NCI-H1930 (cell line): ENCODE measurements at regions not wholly inside any gene's neighbourhood (a gene's known extent, or its start where the extent isn't known, plus 50 kb on each side); places are given as distances from the start of the nearest gene placed in this dataset.
"Not testable (repeated sequence)": the region's sequence is repeated elsewhere in the genome, so short reads cannot be mapped to it uniquely, and the experiment has no call there.

Experiments
- DNase-seq, 2 experiments: peaks; one replicate each; lab custom pipeline; 2025; lab: John Stamatoyannopoulos, UW

GRCh38 chr5:109630093-109630492 is 59.6 kb upstream of the MAN2A1 start:
- DNase-seq = no peak

GRCh38 chr5:109628591-109628990 is 61.1 kb upstream of the MAN2A1 start:
- no peak for DNase-seq

GRCh38 chr5:109621266-109621665 is 68.5 kb upstream of the MAN2A1 start:
- not testable (repeated sequence) for DNase-seq

GRCh38 chr5:109620651-109621050 is 69.1 kb upstream of the MAN2A1 start:
- DNase-seq = no peak

- DNase-seq = no peak
These were observed 70.1 kb upstream of the MAN2A1 start for GRCh38 chr5:109619606-109620005.

GRCh38 chr5:109619021-109619460 is 70.7 kb upstream of the MAN2A1 start:
- DNase-seq = no peak

- no peak for DNase-seq
These were observed 74.7 kb upstream of the MAN2A1 start for GRCh38 chr5:109614981-109615380.

GRCh38 chr5:109614301-109614700 is 75.4 kb upstream of the MAN2A1 start:
- DNase-seq = no peak

GRCh38 chr5:109612278-109612905 is 77.3 kb upstream of the MAN2A1 start:
- DNase-seq = no peak

GRCh38 chr5:109611505-109611904 is 78.2 kb upstream of the MAN2A1 start:
- no peak for DNase-seq

GRCh38 chr5:109611061-109611460 is 78.7 kb upstream of the MAN2A1 start:
- DNase-seq = no peak

- DNase-seq = no peak
These were observed 79.1 kb upstream of the MAN2A1 start for GRCh38 chr5:109610581-109610980.

- no peak for DNase-seq
These were observed 84.5 kb upstream of the MAN2A1 start for GRCh38 chr5:109605207-109605730.

GRCh38 chr5:109604758-109605157 is 85.0 kb upstream of the MAN2A1 start:
- no peak for DNase-seq

- DNase-seq = no peak
These were observed 88.0 kb upstream of the MAN2A1 start for GRCh38 chr5:109601736-109602135.

GRCh38 chr5:109597893-109598292 is 91.8 kb upstream of the MAN2A1 start:
- DNase-seq = no peak

- DNase-seq = no peak
These were observed 95.5 kb upstream of the MAN2A1 start for GRCh38 chr5:109594217-109594616.

GRCh38 chr5:109590799-109591198 is 98.9 kb upstream of the MAN2A1 start:
- no peak for DNase-seq

- no peak for DNase-seq
These were observed 99.7 kb upstream of the MAN2A1 start for GRCh38 chr5:109589986-109590385.

- DNase-seq = no peak
These were observed 100.5 kb upstream of the MAN2A1 start for GRCh38 chr5:109589239-109589638.

- DNase-seq = no peak
These were observed 101.3 kb upstream of the MAN2A1 start for GRCh38 chr5:109588281-109589035.

GRCh38 chr5:109584986-109585599 is 104.6 kb upstream of the MAN2A1 start:
- DNase-seq = no peak

GRCh38 chr5:109580225-109580624 is 109.5 kb upstream of the MAN2A1 start:
- DNase-seq = no peak
